Heart left ventricle (tissue), 16 donors: ENCODE measurements at regions not wholly inside any gene's neighbourhood (a gene's known extent, or its start where the extent isn't known, plus 50 kb on each side); places are given as distances from the start of the nearest gene placed in this dataset.
"Not testable (repeated sequence)": the region's sequence is repeated elsewhere in the genome, so short reads cannot be mapped to it uniquely, and the experiment has no call there.

ENCODE experiments used
- ATAC-seq, 4 donors: fragments of 200-7000 bp; cut with Tn5 transposase; one replicate each; pipeline ENCODE4 v1.9.1; 2020 to 2022; ENCODE audit warnings: moderate library complexity in 4 of 4, mild to moderate bottlenecking in 3 of 4, moderate number of reproducible peaks in 1 of 4
- DNase-seq, 5 donors: peaks; one replicate each; pipeline ENCODE4 v3.0.0-alpha.2; 2020
- H3K27ac ChIP-seq, 12 donors: fragments of 200-600 bp; sonication (generic) in 4 of 12; one replicate each; pipeline versions ENCODE4 v1.5.0 to v1.8.0; 2016 to 2022; ENCODE audit warnings: mild to moderate bottlenecking in 2 of 12
- H3K27me3 ChIP-seq, 9 donors: fragments of 200-600 bp; sonication (generic) in 2 of 9; one replicate each; pipeline versions ENCODE4 v1.5.1 to v1.8.0; 2016 to 2022; ENCODE audit warnings: mild to moderate bottlenecking in 3 of 9
- H3K36me3 ChIP-seq, 9 donors: fragments of 200-600 bp; sonication (generic) in 2 of 9; one replicate each; pipeline versions ENCODE4 v1.5.0 to v1.8.0; 2018 to 2022; ENCODE audit warnings: mild to moderate bottlenecking in 2 of 9
- H3K4me1 ChIP-seq, 12 donors: fragments of 200-600 bp; sonication (generic) in 4 of 12; one replicate each; pipeline versions ENCODE4 v1.5.0 to v1.8.0; 2016 to 2022; ENCODE audit warnings: mild to moderate bottlenecking in 3 of 12
- H3K4me3 ChIP-seq, 12 donors: fragments of 200-600 bp; sonication (generic) in 4 of 12; one replicate each; pipeline versions ENCODE4 v1.5.0 to v1.8.0; 2017 to 2022; ENCODE audit warnings: mild to moderate bottlenecking in 9 of 12, moderate library complexity in 4 of 12
- H3K9me3 ChIP-seq, 12 donors: fragments of 200-600 bp; sonication (generic) in 4 of 12; one replicate each; pipeline versions ENCODE4 v1.5.0 to v1.8.0; 2016 to 2022; ENCODE audit warnings: mild to moderate bottlenecking in 1 of 12
- POLR2A ChIP-seq, 2 donors: fragments of 450-650 bp; IDR thresholded peaks; one replicate each; pipeline ENCODE4 v1.6.1; 2017; ENCODE audit warnings: antibody characterized with exemption in 2 of 2, mild to moderate bottlenecking in 2 of 2, moderate library complexity in 2 of 2
- WGBS, 4 donors: extraction: QIAGEN DNeasy Blood & Tissue Kit in 2 of 4; methylation state at CpG; one replicate each; pipeline versions ENCODE4 v1.1.5 to v1.1.7; 2013 to 2018; 5-methylcytosine and 5-hydroxymethylcytosine counted together
- intact Hi-C, 10 donors: fragments of 100-400 bp; cut with DNase I; formaldehyde crosslinking; loops; one replicate each; pipeline versions ENCODE4 v1.11.1 to v1.14.2; 2022
- TF ChIP-seq, protein P1 (sequence below), 12 donors: fragments of 200-600 bp; sonication (generic) in 4 of 12; IDR thresholded peaks; one replicate each; pipeline versions ENCODE4 v1.5.0 to v1.8.0; 2018 to 2022; ENCODE audit warnings: antibody characterized with exemption in 12 of 12, mild to moderate bottlenecking in 5 of 12
- donor health status: ischemic (EF 13 %, LVEDD 7.1; RV severe dilation, severe dysfunction).
- donor health status: healthy with polysubstance abuse.
- donor health status: DM: no; HTN: yes; CAD: no.
- donor health status: DM: no; HTN: no; CAD: no.
- donor health status: ischemic (EF 25% LVEDD 6.9; RV normal size, moderate dysfunction).
- donor health status: ischemic (EF 25% LVEDD 5.7; RV mildly dilated, moderate dysfunction).
- donor health status: healthy.
- donor health status: DM: yes; HTN: yes; CAD: no.
- donor health status: ischemic (EF 35%, LVEDD 5.7; RV mildly dilated, moderate dysfunction).
- donor health status: nonischemic (EF 11% LVEDD 7.7; RV severe dilation, severe dysfunction).
- donor health status: DM: yes; HTN: yes; CAD: no.
- donor health status: PGD.
- donor health status: ischemic (EF 29% LVEDD 5.4; RV normal size, mild dysfunction).
- donor health status: nonischemic (EF 23%, LVEDD 6.1; RV moderate dilation, normal function).

DNA sequence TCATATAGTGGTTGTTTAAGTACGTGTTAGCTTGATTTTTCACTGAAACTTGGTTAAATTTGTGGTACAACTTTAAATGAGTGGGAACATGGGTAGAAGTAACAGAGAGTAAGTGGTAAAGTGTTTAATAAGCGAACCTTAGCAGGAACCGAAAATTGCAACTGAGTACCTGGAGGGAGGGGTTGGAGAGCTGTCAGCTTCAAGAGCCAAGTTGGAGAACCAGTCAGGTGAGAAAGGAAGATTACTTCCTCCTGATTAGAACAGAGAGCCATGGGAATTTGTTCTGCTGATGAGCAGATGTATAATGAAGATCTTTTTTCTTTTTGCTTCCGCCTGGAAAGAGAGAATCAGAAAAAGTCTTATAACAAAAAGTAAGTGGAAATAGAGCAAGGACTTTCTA is 158.4 kb upstream of the CDH7 start:
- TF ChIP-seq, protein P1, sequence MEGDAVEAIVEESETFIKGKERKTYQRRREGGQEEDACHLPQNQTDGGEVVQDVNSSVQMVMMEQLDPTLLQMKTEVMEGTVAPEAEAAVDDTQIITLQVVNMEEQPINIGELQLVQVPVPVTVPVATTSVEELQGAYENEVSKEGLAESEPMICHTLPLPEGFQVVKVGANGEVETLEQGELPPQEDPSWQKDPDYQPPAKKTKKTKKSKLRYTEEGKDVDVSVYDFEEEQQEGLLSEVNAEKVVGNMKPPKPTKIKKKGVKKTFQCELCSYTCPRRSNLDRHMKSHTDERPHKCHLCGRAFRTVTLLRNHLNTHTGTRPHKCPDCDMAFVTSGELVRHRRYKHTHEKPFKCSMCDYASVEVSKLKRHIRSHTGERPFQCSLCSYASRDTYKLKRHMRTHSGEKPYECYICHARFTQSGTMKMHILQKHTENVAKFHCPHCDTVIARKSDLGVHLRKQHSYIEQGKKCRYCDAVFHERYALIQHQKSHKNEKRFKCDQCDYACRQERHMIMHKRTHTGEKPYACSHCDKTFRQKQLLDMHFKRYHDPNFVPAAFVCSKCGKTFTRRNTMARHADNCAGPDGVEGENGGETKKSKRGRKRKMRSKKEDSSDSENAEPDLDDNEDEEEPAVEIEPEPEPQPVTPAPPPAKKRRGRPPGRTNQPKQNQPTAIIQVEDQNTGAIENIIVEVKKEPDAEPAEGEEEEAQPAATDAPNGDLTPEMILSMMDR (IDR thresholded peaks at IDR 0.05): no peak
- TF ChIP-seq POLR2A (IDR thresholded peaks at IDR 0.05): no peak
- no peaks in the 10 kb centered on the region for H3K4me1 ChIP-seq
- no peak overlapping the region for H3K27ac ChIP-seq
- intact Hi-C loops: no loop called here
- ATAC-seq (no peak), DNase-seq (no peak)
- 69 to 78% (median 72%) methylated on average over 4 of the region's 4 CpGs for WGBS, 4 donors
- H3K36me3 ChIP-seq: no peaks in the 10 kb centered on the region
- no peaks in the 10 kb centered on the region for H3K9me3 ChIP-seq
- H3K27me3 ChIP-seq: no peaks in the 10 kb centered on the region
- no peak overlapping the region for H3K4me3 ChIP-seq

DNA sequence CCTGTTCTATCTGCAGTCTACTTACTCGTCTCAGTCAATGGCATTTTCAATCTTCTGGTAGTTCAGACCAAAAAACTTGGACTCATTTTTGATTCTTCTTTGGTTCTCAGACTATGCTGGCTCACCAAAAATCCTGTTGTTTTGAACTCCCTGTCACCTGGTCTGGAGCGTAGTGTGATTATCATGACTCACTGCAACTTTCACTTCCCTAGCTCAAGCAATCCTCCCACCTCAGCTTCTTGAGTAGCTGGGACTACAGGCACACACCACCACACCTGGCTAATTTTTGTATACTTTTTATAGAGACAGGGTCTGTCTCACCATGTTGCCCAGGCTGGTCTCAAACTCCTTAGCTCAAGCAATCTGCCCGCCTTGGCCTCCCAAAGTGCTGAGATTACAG is 163.3 kb upstream of the CDH7 start:
- ATAC-seq (no peak), DNase-seq (no peak)
- Histone ChIP-seq H3K9me3 (no peaks in the 10 kb centered on the region), H3K27me3 (no peaks in the 10 kb centered on the region), H3K27ac (no peak overlapping the region), H3K4me3 (no peak overlapping the region), H3K4me1 (no peaks in the 10 kb centered on the region), H3K36me3 (no peaks in the 10 kb centered on the region)
- WGBS, 4 donors: 77 to 84% (median 78%) methylated on average over 3 of the region's 3 CpGs
- intact Hi-C loops: no loop called here
- TF ChIP-seq, protein P1 (IDR thresholded peaks at IDR 0.05): no peak
- TF ChIP-seq POLR2A (IDR thresholded peaks at IDR 0.05): no peak

DNA sequence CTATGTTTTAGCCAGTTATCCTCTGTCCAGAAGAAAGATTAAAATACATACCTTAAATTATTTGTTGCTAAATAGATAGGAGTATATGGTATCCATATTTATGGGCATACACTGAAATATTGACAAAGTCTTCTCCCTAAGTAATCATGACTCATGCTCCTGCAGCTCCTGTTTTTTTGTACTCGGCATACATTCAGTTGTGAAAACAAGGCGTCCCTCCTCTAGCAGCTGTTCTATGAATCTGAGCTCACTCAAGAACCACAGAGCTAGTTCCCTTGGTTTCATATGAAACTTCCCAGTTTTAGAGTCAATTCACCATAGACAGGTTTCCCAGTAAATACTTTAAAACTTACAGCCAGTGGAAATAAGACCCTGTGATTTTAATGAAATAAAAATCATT is 168.7 kb upstream of the CDH7 start:
- H3K4me3 ChIP-seq, H3K27ac ChIP-seq, H3K36me3 ChIP-seq, H3K27me3 ChIP-seq, DNase-seq, ATAC-seq, H3K4me1 ChIP-seq, intact Hi-C loops: not testable (repeated sequence)
- 46 to 71% methylated on average over 2 of the region's 2 CpGs; no CpG with 5 or more reads in 2 of the 4 donors for WGBS, 4 donors
- peaks cover 0 to 17% (median 3%) of the 10 kb centered on the region in 12 donors for H3K9me3 ChIP-seq

DNA sequence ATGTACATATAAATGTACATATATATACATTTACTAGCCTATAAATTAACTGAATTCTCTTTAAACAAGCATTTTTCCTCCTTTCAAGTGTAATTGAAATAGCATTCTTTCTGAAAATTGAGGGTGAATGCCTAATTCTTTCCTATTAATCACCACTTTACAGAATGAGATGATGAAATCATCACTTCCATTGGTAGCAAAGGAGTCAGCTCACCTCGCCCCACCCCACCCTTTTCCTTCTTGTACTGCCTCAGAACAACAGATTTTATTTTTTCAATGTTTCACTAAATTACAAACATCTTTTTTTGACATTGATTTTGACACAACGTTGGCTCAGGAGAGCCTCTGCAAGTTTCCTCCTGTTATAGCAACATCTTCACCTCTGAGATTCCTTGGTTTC is 181.9 kb upstream of the CDH7 start:
- H3K27ac ChIP-seq: no peak overlapping the region
- H3K4me1 ChIP-seq: no peaks in the 10 kb centered on the region
- no peak overlapping the region for H3K4me3 ChIP-seq
- peaks cover 0 to 5% (median 0%) of the 10 kb centered on the region in 12 donors for H3K9me3 ChIP-seq
- H3K27me3 ChIP-seq: no peaks in the 10 kb centered on the region
- intact Hi-C loops: no loop called here
- no peak for DNase-seq
- no peaks in the 10 kb centered on the region for H3K36me3 ChIP-seq
- no peak for ATAC-seq
- 60 to 64% (median 62%) methylated on average over 2 of the region's 2 CpGs for WGBS, 4 donors
- TF ChIP-seq POLR2A (IDR thresholded peaks at IDR 0.05): no peak
- TF ChIP-seq, protein P1 (IDR thresholded peaks at IDR 0.05): no peak

DNA sequence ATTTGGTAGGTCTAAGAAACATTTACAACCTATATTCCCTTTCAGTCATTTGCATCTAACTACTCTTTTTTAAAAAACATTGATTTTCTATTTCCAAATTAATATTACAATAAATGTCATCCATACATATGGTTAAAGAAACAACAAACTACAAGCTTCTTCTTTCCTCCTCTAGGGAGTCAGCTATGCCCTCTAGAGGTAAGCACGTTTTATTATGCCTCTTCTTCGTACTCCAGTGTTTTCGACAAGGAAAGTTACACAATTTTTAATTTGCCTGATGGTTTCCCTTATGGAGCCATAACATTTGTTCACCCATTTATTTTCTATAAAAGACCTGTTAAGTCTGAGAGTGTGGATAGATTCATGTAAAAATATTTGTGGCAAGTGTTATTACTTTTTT is 183.4 kb upstream of the CDH7 start:
- Histone ChIP-seq H3K27me3 (no peaks in the 10 kb centered on the region), H3K36me3 (no peaks in the 10 kb centered on the region), H3K9me3 (peaks cover 0 to 5% (median 0%) of the 10 kb centered on the region in 12 donors), H3K4me3 (no peak overlapping the region), H3K27ac (no peak overlapping the region), H3K4me1 (no peaks in the 10 kb centered on the region)
- ATAC-seq: no peak
- DNase-seq: no peak
- intact Hi-C loops: no loop called here
- WGBS, 4 donors: 18 to 21% (median 19%) methylated on average over 3 of the region's 3 CpGs
- no peak for TF ChIP-seq POLR2A (IDR thresholded peaks at IDR 0.05)
- TF ChIP-seq, protein P1 (IDR thresholded peaks at IDR 0.05): peak in 3 of 12 donors; percentile 24 to 30 (median 29)
